A549 (cell line): ENCODE measurements at regions not wholly inside any gene's neighbourhood (a gene's known extent, or its start where the extent isn't known, plus 50 kb on each side); places are given as distances from the start of the nearest gene placed in this dataset.
"Not testable (repeated sequence)": the region's sequence is repeated elsewhere in the genome, so short reads cannot be mapped to it uniquely, and the experiment has no call there.

Experiments used
- CHD2 ChIP-seq: fragments of 150-350 bp; IDR thresholded peaks from 2 replicates; pipeline ENCODE4 v1.6.1; 2014; ENCODE audit warnings: low read length; ENCODE audit not compliant: partially characterized antibody
- EHMT2 ChIP-seq: fragments of 200-600 bp; sonication (generic); IDR thresholded peaks from 2 replicates; pipeline ENCODE4 v1.6.1; 2016; ENCODE audit warnings: antibody characterized with exemption, low read depth, mild to moderate bottlenecking, moderate library complexity
- HDAC2 ChIP-seq: fragments of 200-600 bp; sonication (generic); IDR thresholded peaks from 2 replicates; pipeline ENCODE4 v1.6.1; 2016
- HOXA7 ChIP-seq: fragments of 250-450 bp; sonication (Bioruptor Pico); IDR thresholded peaks from 2 replicates; pipeline ENCODE4 v1.5.0; 2020; ENCODE audit warnings: mild to moderate bottlenecking, moderate library complexity
- JUNB ChIP-seq: fragments of >200 bp; sonication (Bioruptor Twin); formaldehyde crosslinking; IDR thresholded peaks from 2 replicates; pipeline ENCODE4 v1.6.1; 2016
- MAX ChIP-seq: IDR thresholded peaks from 2 replicates; pipeline ENCODE4 v1.6.1; 2012
- PHF8 ChIP-seq: fragments of 200-600 bp; sonication (generic); IDR thresholded peaks from 2 replicates; pipeline ENCODE4 v1.6.1; 2016; ENCODE audit warnings: low read depth, mild to moderate bottlenecking, antibody characterized with exemption, moderate library complexity, borderline replicate concordance
- POLR2A ChIP-seq: IDR thresholded peaks from 2 replicates; pipeline ENCODE4 v1.6.1; 2012; ENCODE audit warnings: mild to moderate bottlenecking, low read length
- RAD21 ChIP-seq, 2 experiments: fragments of >200 bp in 1 of 2; sonication (Bioruptor Twin) in 1 of 2; formaldehyde crosslinking in 1 of 2; IDR thresholded peaks in 1 of 2; conservative IDR thresholded peaks in 1 of 2; 2 replicates in 1 of 2; 3 replicates in 1 of 2; pipeline ENCODE4 v1.6.1; 2012 to 2018; ENCODE audit warnings: inconsistent platforms in 1 of 2
- USF2 ChIP-seq: fragments of 450-650 bp; IDR thresholded peaks from 2 replicates; pipeline ENCODE4 v1.6.1; 2014; ENCODE audit warnings: antibody characterized with exemption
- TF ChIP-seq, protein P1 (sequence below): fragments of >200 bp; sonication (Bioruptor Twin); formaldehyde crosslinking; IDR thresholded peaks from 3 replicates; pipeline ENCODE4 v1.5.1; 2016

- TF ChIP-seq POLR2A; HDAC2; CHD2; RAD21 (conservative IDR thresholded peaks at IDR 0.05 in 1 of 2, IDR thresholded peaks at IDR 0.05 in 1 of 2); USF2; JUNB; PHF8; HOXA7 (CRISPR knock-in tag); EHMT2; MAX: not testable (repeated sequence)
- TF ChIP-seq, protein P1, sequence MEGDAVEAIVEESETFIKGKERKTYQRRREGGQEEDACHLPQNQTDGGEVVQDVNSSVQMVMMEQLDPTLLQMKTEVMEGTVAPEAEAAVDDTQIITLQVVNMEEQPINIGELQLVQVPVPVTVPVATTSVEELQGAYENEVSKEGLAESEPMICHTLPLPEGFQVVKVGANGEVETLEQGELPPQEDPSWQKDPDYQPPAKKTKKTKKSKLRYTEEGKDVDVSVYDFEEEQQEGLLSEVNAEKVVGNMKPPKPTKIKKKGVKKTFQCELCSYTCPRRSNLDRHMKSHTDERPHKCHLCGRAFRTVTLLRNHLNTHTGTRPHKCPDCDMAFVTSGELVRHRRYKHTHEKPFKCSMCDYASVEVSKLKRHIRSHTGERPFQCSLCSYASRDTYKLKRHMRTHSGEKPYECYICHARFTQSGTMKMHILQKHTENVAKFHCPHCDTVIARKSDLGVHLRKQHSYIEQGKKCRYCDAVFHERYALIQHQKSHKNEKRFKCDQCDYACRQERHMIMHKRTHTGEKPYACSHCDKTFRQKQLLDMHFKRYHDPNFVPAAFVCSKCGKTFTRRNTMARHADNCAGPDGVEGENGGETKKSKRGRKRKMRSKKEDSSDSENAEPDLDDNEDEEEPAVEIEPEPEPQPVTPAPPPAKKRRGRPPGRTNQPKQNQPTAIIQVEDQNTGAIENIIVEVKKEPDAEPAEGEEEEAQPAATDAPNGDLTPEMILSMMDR, result not testable (repeated sequence)
Measured at GRCh38 chr6:11401954-11402353, 135.6 kb upstream of the TMEM170B start.
